ENCODE measurements at regions not wholly inside any gene's neighbourhood (a gene's known extent, or its start where the extent isn't known, plus 50 kb on each side); places are given as distances from the start of the nearest gene placed in this dataset.
"Not testable (repeated sequence)": the region's sequence is repeated elsewhere in the genome, so short reads cannot be mapped to it uniquely, and the experiment has no call there.

DNA sequence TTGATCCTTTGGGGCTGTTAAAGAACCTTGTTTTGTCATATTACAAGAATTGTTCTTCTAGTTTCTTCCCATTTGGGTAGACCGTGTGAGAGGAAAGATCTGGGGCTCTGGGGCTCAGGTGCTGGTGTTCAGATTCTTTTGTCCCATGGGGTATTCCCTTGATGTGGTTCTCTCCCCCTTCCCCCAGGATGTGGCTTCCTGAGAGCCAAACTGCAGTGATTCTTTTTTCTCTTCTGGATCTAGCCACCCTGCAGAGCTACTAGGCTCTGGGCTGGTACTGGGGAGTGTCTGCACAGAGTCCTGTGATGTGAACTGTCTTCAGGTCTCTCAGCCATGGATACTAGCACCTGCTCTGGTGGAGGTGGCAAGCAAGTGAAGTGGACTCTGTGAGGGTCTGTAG, 480.5 kb upstream of the MAN1A1 start:
- Histone ChIP-seq H3K4me1 (no peaks in the 10 kb centered on the region), H3K27me3 (no peaks in the 10 kb centered on the region), H3K36me3 (no peaks in the 10 kb centered on the region), H3K4me3 (no peak overlapping the region), H3K27ac (no peak overlapping the region), H3K9me3 (peaks cover 0 to 6% (median 0%) of the 10 kb centered on the region in 12 donors)
- TF ChIP-seq, protein P1, sequence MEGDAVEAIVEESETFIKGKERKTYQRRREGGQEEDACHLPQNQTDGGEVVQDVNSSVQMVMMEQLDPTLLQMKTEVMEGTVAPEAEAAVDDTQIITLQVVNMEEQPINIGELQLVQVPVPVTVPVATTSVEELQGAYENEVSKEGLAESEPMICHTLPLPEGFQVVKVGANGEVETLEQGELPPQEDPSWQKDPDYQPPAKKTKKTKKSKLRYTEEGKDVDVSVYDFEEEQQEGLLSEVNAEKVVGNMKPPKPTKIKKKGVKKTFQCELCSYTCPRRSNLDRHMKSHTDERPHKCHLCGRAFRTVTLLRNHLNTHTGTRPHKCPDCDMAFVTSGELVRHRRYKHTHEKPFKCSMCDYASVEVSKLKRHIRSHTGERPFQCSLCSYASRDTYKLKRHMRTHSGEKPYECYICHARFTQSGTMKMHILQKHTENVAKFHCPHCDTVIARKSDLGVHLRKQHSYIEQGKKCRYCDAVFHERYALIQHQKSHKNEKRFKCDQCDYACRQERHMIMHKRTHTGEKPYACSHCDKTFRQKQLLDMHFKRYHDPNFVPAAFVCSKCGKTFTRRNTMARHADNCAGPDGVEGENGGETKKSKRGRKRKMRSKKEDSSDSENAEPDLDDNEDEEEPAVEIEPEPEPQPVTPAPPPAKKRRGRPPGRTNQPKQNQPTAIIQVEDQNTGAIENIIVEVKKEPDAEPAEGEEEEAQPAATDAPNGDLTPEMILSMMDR (IDR thresholded peaks at IDR 0.05): no peak
- TF ChIP-seq POLR2A (IDR thresholded peaks at IDR 0.05): no peak
- intact Hi-C loops (cut with DNase I): no loop called here
- no peak for DNase-seq
- no peak for ATAC-seq
- WGBS, 4 donors: 79 to 90% (median 86%) methylated on average over 1 of the region's 1 CpG

DNA sequence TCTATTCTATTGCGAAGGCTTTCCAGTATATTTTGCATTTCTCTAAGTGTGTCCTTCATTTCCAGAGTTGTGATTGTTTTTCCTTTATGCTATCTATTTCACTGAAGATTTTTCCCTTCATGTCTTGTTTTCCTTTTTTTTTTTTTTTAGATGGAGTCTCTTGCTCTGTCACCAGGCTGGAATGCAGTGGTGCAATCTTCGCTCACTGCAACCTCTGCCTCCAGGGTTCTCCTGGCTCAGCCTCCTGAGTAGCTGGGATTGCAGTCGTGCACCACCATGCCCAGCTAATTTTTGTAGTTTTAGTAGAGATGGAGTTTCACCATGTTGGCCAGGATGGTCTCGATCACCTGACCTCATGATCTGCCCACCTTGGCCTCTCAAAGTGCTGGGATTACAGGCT, 479.9 kb upstream of the MAN1A1 start:
- H3K36me3 ChIP-seq; H3K4me1 ChIP-seq; intact Hi-C loops (cut with DNase I); H3K4me3 ChIP-seq; H3K27ac ChIP-seq; H3K27me3 ChIP-seq; H3K9me3 ChIP-seq; DNase-seq; ATAC-seq: not testable (repeated sequence)
- WGBS, 4 donors: 88 to 92% (median 91%) methylated on average over 4 of the region's 4 CpGs

DNA sequence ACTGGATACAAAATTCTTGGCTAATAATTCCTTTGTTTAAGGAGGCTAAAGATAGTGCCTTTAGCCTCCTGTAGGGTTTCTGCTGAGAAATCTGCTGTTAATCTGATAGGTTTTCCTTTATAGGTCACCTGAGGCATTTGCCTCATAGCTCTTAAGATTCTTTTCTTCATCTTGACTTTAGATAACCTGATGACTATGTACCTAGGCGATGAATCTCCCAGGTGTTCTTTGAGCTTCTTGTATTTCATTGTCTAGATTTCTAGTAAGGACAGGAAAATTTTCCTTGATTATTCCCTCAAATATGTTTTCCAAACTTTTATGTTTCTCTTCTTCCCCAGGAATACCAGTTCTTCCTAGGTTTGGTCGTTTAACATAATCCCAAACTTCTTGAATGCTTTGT, 479.4 kb upstream of the MAN1A1 start:
- Histone ChIP-seq H3K27ac (no peak overlapping the region), H3K4me3 (no peak overlapping the region), H3K27me3 (no peaks in the 10 kb centered on the region), H3K36me3 (no peaks in the 10 kb centered on the region), H3K9me3 (peaks cover 0 to 6% (median 0%) of the 10 kb centered on the region in 12 donors), H3K4me1 (no peaks in the 10 kb centered on the region)
- WGBS, 4 donors: 85 to 93% (median 92%) methylated on average over 2 of the region's 2 CpGs
- ATAC-seq: no peak
- intact Hi-C loops (cut with DNase I): no loop called here
- TF ChIP-seq POLR2A (IDR thresholded peaks at IDR 0.05): no peak
- TF ChIP-seq, protein P1 (IDR thresholded peaks at IDR 0.05): no peak
- DNase-seq: no peak

DNA sequence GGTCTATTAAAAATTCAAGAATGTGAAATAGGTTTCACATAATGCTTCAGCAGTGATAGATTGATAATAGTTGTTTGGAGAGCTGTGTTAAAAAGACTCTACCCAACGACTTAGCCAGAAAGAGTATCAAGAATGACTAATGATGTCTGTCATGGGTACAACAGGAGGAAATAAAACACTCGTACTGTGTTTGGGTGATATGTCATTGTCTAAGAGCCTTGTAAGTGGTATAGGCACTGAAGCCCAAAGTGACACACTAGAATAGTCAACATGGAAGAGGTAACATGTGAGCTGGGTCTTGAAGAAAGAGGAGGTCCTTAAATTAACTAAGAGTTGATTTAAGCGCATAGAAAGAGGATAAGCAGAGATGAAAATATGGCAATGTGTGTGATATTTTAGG, 471.8 kb upstream of the MAN1A1 start:
- 52 to 62% (median 59%) methylated on average over 3 of the region's 3 CpGs for WGBS, 4 donors

DNA sequence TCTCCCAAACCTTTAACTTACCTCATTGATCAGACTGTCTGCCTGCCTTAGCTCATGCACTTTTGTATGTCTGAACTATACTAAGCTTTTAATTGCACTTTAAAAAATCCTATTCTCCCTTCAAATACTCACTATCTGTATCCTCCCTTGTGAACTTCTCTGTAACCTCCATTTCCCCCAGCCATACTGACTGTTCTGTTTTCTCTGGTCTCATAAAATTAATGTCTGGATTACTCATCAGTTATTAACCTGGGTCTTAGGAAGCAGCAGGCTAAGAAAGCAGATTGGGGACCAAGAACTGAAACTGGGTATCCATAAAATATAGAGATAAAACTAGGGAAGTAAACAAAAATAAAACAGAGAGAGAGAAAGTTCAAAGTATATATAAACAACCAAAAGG, 469.3 kb upstream of the MAN1A1 start:
- no peaks in the 10 kb centered on the region for H3K36me3 ChIP-seq
- no peak for TF ChIP-seq POLR2A (IDR thresholded peaks at IDR 0.05)
- TF ChIP-seq, protein P1 (IDR thresholded peaks at IDR 0.05): no peak
- intact Hi-C loops (cut with DNase I): no loop called here
- no peaks in the 10 kb centered on the region for H3K9me3 ChIP-seq
- no peak overlapping the region for H3K27ac ChIP-seq
- no peaks in the 10 kb centered on the region for H3K27me3 ChIP-seq
- H3K4me1 ChIP-seq: no peaks in the 10 kb centered on the region
- DNase-seq (no peak), ATAC-seq (no peak)
- no peak overlapping the region for H3K4me3 ChIP-seq

More for the DNA sequence above, 471.8 kb upstream of the MAN1A1 start:
- no peak for TF ChIP-seq POLR2A (IDR thresholded peaks at IDR 0.05)
- TF ChIP-seq, protein P1 (IDR thresholded peaks at IDR 0.05): no peak
- no peak overlapping the region for H3K4me3 ChIP-seq
- ATAC-seq (no peak), DNase-seq (no peak)
- H3K27me3 ChIP-seq: no peaks in the 10 kb centered on the region
- intact Hi-C loops (cut with DNase I): no loop called here
- no peaks in the 10 kb centered on the region for H3K4me1 ChIP-seq
- no peaks in the 10 kb centered on the region for H3K36me3 ChIP-seq
- peaks cover 0 to 5% (median 0%) of the 10 kb centered on the region in 12 donors for H3K9me3 ChIP-seq
- H3K27ac ChIP-seq: no peak overlapping the region

All from heart left ventricle (tissue), 16 donors.